GM13977 (cell line): ENCODE measurements at regions not wholly inside any gene's neighbourhood (a gene's known extent, or its start where the extent isn't known, plus 50 kb on each side); places are given as distances from the start of the nearest gene placed in this dataset.

Experiments
- DNase-seq: peaks from one replicate; pipeline ENCODE4 v3.0.0; 2012; ENCODE audit warnings: low spot score
- in situ Hi-C: fragments of 300-500 bp; cut with MboI; formaldehyde crosslinking; loops from one replicate; pipeline ENCODE4 v1.12.0; 2022; ENCODE audit warnings: low sequenced_read_pairs, low pct_unique_long_range_greater_than_20kb, mixed read lengths, inconsistent platforms; ENCODE audit not compliant: unreplicated experiment
- TF ChIP-seq, protein P1 (sequence below): IDR thresholded peaks from 2 replicates; pipeline ENCODE4 v1.5.1; 2012; ENCODE audit warnings: mild to moderate bottlenecking, control low read depth; ENCODE audit not compliant: insufficient read depth; ENCODE audit errors: extremely low read depth, missing control alignments

DNA sequence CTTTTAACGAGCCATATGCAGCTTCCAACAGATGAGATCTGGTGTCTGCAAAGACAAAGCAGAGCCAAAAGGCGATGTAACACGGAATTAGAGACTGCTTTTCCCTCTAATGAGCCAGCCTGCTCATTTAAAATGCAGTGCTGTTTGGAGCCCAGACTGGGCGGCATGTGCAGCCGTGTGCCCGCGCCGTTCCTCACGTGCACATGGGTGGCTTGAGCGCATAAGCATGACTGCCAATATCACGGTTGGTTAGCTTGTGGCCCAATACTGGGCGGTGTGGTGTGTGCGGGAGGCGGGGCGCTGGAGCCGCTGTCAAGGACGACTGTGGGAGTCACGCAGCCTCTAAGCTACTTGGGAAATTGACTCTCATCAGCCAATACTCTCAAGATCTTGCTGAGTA, 87.0 kb upstream of the SCOC start:
- in situ Hi-C loops, result no loop called here
- no peak for DNase-seq

DNA sequence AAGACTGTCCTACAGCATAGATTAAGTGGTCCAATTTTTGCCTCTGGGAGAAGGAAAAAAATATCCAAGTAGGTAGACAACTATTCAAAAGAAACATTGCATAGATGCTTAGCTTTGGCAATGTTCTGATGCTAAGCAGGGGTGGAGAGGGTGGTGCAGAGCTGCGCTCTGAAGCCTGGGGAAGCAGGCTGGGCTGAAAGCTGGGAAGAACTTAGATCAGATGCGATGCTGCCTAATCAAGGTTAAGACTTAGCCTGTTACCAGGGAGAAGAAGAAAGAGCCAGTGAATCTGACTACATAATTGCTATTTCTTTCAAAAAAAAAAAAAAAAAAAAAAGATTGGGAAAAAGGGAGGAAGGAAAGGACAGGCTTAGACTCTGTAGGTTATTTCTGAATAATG, 89.0 kb upstream of the SCOC start:
- DNase-seq, result no peak
- in situ Hi-C loops, result no loop called here
- TF ChIP-seq, protein P1, sequence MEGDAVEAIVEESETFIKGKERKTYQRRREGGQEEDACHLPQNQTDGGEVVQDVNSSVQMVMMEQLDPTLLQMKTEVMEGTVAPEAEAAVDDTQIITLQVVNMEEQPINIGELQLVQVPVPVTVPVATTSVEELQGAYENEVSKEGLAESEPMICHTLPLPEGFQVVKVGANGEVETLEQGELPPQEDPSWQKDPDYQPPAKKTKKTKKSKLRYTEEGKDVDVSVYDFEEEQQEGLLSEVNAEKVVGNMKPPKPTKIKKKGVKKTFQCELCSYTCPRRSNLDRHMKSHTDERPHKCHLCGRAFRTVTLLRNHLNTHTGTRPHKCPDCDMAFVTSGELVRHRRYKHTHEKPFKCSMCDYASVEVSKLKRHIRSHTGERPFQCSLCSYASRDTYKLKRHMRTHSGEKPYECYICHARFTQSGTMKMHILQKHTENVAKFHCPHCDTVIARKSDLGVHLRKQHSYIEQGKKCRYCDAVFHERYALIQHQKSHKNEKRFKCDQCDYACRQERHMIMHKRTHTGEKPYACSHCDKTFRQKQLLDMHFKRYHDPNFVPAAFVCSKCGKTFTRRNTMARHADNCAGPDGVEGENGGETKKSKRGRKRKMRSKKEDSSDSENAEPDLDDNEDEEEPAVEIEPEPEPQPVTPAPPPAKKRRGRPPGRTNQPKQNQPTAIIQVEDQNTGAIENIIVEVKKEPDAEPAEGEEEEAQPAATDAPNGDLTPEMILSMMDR, result no peak

More for the DNA sequence above, 87.0 kb upstream of the SCOC start:
- TF ChIP-seq, protein P1, result no peak

DNA sequence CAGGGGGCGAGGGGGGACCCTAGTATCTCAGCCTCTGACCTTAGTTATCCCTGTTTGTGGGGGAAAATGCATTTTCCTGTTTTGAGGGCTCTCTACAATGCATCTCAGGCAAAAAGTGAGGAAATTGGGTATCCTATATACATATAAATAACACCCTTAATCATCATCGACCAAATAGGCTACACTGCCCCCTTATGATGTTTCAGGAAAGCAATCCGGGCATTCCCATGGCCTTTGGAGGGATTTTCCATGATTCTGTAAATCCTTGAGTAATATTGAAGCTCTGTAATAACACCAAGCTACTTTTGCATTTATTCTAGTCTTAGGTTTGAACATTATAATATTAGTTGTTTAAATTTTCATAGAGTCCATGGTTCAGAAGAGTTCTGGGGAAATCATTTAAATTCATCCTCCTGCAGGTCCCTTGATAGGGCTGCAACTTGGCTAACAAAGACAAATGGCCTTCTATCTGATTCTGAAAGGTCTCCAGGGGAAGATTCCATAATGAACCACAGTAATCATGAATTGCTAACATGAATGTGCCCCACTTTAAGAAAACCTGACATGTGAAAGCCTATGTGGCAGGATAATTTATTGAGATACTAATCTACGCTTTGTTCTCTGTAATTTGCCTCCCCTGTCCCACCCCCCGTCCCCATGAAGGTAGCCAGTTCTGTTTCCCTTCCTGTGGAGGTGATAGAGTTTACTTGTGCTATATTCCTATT, 91.5 kb upstream of the SCOC start:
- in situ Hi-C loops, result no loop called here
- no peak for DNase-seq
- TF ChIP-seq, protein P1, result no peak

DNA sequence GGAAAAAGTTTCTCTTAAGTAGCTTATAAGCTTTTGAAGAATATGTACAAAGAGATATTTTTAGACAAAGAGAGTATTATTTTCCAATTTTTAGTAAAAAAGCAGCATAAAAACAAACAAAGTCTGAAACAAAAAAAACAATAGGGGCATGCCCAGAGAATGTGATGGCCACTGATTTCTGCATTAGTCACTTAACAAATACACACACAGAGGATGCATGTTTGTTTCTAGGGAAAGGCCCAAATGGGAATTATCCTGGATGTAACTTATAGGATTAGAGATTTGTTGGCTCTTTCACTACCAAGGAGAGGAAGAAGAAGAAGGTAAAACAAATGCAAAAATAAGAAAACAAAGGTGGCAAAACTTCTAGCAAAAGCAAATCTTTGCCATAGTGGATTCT, 95.9 kb upstream of the SCOC start:
- in situ Hi-C loops, result no loop called here
- TF ChIP-seq, protein P1, result no peak
- no peak for DNase-seq

DNA sequence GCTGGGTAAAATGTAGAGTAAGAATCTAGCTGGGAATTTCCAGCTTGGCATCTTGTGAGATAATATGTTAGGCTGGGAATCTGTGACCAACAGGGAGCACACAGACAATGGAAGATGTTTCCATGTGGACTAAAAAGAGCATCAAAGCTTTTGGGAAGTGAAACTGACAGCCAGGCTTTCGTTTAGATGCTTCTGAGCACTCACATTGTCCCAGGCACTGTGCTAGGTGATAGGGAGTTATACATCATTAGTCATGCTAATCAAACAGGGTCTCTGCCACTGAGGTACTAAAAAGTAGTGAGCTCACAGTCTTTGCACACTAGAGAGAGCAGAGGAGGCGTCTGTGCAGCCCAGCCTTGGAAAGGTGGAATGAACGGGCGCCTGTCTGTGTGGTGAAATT, 101.9 kb upstream of the SCOC start:
- DNase-seq, result no peak
- TF ChIP-seq, protein P1, result no peak

DNA sequence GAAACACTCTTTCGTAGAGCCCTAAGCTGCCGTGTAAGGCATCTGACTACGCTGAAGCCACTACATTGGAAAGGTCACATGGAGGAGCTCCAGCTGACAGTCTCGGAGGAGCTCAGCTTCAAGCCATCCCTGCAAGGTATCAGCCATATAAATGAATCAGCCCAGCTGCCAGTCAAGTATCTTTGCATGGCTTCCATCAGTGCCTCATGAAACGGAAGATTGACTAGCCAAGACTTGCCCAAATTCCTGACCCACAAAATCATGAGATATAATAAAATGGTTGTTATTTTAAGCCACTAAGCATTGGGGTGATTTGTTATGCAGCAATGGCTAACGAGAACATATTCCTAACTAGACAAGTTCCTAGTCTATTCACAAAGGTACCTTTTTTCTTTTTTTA, 104.1 kb upstream of the SCOC start:
- no peak for DNase-seq
- in situ Hi-C loops, result loop anchor here (25.0 kb wide), 1 partner anchor 657 kb away; no protein-coding TSS in a partner anchor
- TF ChIP-seq, protein P1, result no peak

More for the DNA sequence above, 101.9 kb upstream of the SCOC start:
- in situ Hi-C loops, result loop anchor here (25.0 kb wide), 1 partner anchor 659 kb away; no protein-coding TSS in a partner anchor
